GM12874 (cell line): ENCODE measurements at regions not wholly inside any gene's neighbourhood (a gene's known extent, or its start where the extent isn't known, plus 50 kb on each side); places are given as distances from the start of the nearest gene placed in this dataset.

Source experiments
- TF ChIP-seq, protein P1 (sequence below): IDR thresholded peaks from 2 replicates; pipeline ENCODE4 v1.5.1; 2011; ENCODE audit warnings: low read depth, mild to moderate bottlenecking, control low read depth, low read length, moderate library complexity; ENCODE audit not compliant: insufficient read depth

DNA sequence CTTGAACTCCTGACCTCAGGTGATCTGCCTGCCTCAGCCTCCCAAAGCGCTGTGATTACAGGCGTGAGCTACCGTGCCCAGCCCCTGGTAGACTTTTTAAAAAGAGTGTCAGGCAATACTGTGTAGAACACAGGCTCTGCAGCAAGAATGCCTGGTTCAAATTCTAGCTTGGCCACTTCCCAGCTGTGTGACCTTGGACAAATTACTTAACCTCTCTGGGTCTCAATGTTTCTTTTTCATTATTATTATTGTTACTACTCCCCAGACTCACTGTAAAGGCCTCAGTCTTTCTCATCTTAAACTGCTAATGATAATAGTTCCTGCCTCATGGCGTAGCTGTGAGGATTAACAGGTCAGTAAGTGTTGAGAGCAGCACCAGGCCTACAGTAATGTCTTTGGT, 114.3 kb downstream of the LITAF start:
- TF ChIP-seq, protein P1, sequence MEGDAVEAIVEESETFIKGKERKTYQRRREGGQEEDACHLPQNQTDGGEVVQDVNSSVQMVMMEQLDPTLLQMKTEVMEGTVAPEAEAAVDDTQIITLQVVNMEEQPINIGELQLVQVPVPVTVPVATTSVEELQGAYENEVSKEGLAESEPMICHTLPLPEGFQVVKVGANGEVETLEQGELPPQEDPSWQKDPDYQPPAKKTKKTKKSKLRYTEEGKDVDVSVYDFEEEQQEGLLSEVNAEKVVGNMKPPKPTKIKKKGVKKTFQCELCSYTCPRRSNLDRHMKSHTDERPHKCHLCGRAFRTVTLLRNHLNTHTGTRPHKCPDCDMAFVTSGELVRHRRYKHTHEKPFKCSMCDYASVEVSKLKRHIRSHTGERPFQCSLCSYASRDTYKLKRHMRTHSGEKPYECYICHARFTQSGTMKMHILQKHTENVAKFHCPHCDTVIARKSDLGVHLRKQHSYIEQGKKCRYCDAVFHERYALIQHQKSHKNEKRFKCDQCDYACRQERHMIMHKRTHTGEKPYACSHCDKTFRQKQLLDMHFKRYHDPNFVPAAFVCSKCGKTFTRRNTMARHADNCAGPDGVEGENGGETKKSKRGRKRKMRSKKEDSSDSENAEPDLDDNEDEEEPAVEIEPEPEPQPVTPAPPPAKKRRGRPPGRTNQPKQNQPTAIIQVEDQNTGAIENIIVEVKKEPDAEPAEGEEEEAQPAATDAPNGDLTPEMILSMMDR = no peak

DNA sequence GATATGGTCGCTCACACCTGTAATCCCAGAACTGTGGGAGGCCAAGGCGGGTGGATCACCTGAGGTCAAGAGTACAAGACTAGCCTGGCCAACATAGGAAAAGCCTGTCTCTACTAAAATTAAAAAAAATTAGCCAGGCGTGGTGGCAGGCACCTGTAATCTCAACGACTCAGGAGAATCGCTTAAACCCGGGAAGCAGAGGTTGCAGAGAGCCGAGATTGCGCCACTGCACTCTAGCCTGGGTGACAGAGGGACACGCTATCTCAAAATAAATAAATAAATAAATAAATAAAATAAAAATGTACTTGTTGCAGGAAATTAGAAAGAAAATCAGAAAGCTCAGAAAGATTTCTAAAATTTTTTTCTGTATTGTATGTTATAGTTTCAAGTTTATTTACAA, 113.9 kb downstream of the LITAF start:
- TF ChIP-seq, protein P1 = no peak

DNA sequence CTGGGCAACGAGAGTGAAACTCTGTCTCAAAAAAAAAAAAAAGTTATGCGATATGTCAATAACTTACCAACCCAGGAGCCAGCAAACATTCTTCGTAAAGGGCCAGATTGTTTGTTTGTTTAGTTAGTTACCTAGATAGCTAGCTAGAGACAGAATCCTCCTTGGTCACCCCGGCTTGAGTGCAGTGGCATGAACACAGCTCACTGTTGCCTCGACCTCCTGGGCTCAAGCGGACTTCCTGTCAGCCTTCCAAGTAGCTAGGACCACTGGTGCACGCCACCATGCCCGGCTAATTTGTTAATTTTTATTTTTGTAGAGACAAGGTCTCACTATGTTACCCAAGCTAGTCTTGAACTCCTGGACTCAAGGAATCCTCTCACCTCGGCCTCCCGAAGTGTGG, 113.0 kb downstream of the LITAF start:
- TF ChIP-seq, protein P1 = no peak

DNA sequence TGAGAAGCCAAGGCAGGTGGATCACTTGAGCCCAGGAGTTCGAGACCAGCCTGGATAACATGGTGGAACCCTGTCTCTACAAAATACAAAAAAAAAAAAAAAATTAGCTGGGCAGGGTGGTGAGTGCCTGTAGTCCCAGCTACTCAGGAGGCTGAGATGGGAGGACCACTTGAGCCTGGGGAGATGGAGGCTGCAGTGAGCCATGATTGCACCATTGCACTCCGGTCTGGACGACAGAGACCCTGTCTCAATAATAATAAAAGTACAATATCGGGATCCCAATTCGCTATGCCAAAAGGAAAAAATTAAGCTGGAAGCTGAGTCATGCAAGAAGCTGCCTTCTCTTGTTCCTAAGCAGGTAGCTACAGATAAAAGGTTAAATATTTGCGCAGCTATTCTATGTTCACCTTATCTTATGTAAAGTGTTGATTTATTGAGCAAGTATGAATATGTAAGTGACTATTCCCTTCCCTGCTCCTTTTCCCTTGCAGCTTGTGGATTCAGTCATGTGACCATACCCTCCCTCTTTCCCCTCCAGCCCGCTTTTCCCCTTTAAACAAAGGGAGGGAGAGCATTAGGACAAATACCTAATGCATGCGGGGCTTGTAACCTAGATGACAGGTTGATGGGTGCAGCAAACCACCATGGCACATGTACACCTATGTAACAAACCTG, 112.0 kb downstream of the LITAF start:
- TF ChIP-seq, protein P1 = no peak

DNA sequence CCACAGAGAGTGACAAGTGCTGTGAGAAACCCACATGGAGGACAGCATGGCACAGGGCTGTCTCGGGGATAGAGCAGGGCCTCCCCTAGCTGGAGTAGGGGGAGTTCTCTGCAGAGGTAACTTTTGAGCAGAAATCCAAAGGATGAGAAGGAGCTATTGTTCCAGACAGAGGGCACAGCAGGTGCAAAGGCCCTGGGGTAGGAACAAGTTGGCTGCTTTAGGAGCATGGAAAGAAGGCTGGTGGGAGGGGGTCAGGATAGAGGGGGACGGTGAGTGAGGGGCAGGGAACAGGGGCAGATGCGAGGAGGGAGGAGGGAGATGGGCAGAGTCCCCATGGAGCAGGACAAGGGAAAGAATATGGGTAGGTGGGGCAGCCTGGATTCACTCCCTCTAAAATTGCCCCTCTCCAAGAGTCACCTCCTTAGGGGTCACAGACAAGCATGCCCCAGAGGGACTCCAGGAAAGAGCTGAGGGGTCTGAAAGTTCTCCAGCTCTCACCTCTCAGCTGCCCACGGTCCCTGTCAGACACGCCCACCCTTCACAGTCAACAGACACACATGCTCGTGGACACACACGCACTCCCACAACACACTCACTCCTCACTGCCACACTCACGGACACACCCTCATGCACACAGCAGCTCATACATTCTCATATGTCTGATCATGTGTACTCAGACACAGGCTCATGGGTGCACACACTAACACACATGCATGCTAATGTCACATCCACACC, 110.7 kb downstream of the LITAF start:
- TF ChIP-seq, protein P1 = no peak

DNA sequence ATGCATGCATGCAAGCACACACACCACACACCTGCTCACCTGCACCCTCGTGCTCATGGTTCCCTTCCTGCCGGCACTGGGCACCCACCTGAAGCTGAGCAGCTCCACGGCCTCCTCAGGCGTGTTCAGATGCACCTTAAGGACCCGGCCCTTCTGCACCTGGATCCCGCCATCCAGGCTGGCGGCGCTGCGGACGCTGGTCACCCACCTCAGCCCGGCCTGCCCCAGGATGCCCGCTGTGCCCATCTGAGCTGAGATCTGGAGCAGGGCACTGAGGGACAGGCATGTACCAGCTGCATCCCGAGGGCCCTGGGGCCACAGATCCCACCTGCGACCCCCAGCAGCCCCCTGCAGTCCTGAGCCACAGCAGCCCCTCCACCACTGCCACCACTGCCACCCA, 110.0 kb downstream of the LITAF start:
- TF ChIP-seq, protein P1 = no peak

DNA sequence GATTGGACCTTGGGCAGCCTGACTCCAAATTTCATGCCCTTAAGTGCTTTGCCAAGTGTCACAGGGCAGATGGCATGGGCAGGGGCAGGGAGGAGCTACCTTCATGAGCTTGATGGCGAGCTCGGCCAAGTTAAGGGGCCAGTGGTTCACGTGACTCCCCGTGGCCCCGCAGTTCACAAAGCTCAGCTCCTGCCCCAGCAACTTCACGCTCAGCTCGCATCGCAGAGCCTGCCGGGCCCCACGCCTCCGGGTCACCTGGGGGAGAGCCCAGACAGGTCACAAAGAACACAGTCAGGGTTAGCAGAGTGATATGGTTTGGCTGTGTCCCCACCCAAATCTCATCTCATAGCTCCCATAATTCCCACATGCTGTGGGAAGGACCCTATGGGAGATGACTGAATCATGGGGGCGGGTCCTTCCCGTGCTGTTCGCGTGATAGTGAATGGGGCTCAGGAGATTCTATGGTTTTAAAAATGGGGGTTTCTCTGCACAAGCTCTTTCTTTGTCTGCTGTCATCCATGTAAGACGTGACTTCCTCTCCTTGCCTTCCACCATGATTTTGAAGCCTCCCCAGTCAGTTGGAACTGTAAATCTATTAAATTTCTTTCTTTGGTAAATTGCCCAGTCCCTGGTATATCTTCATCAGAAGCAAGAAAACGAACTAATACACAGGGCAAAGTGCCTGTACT, 108.1 kb downstream of the LITAF start:
- TF ChIP-seq, protein P1 = no peak
